OCI-LY7 (cell line): ENCODE measurements at regions not wholly inside any gene's neighbourhood (a gene's known extent, or its start where the extent isn't known, plus 50 kb on each side); places are given as distances from the start of the nearest gene placed in this dataset.

Experiments
- EZH2phosphoT487 ChIP-seq: fragments of 200-600 bp; sonication (generic); IDR thresholded peaks from 2 replicates; pipeline ENCODE4 v1.6.1; 2018; ENCODE audit warnings: low read depth, borderline replicate concordance, mild to moderate bottlenecking, mixed run types, antibody characterized with exemption, low read length, moderate library complexity, mixed read lengths
- TF ChIP-seq, protein P1 (sequence below): fragments of 200-600 bp; sonication (generic); conservative IDR thresholded peaks from 2 replicates; pipeline ENCODE4 v1.5.1; 2014; ENCODE audit warnings: mild to moderate bottlenecking, antibody characterized with exemption, low read length, moderate library complexity, mixed read lengths

DNA sequence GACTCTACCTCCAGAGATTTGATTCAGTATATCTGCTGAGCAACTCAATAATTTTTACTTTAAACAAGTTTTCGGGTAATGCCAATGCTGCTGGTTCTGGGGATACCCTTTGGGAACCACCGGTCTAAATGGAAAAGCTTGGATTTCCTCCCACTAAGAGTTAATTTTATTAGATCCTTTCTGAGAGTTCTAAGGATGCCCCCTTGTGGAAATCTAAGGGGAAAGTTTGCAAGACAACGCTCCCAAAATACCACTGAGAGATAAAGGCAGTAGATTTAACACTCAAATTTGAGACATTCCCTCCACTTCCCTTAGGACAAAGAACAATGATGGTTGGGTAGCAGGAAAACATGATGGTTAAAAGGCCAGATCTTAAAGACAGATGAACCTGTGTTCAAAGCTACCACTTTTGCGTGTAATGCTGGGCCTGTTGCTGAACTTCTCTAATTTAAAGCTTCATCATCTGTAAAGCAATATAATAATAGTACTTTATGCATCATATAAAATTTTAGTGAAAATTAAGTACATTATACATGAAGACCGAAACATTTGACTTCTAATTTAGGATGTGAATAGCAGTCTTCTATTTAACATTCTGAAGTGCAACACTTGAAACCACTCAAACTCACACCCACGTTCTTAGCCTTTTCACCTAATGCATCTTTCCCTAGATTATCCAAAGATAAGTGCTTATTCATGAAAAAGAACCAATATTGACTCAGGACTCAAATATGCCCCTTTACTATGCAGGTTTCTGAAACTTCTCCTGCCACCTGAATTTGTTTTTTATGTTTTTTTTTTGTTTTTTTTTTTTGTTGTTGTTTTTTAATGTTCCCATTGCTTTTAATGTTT, 110.1 kb upstream of the LUZP2 start:
- TF ChIP-seq, protein P1, sequence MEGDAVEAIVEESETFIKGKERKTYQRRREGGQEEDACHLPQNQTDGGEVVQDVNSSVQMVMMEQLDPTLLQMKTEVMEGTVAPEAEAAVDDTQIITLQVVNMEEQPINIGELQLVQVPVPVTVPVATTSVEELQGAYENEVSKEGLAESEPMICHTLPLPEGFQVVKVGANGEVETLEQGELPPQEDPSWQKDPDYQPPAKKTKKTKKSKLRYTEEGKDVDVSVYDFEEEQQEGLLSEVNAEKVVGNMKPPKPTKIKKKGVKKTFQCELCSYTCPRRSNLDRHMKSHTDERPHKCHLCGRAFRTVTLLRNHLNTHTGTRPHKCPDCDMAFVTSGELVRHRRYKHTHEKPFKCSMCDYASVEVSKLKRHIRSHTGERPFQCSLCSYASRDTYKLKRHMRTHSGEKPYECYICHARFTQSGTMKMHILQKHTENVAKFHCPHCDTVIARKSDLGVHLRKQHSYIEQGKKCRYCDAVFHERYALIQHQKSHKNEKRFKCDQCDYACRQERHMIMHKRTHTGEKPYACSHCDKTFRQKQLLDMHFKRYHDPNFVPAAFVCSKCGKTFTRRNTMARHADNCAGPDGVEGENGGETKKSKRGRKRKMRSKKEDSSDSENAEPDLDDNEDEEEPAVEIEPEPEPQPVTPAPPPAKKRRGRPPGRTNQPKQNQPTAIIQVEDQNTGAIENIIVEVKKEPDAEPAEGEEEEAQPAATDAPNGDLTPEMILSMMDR = peak; percentile 56; the same call in 1 of the 2 replicates
- no peak for TF ChIP-seq EZH2phosphoT487
